ENCODE measurements at regions not wholly inside any gene's neighbourhood (a gene's known extent, or its start where the extent isn't known, plus 50 kb on each side); places are given as distances from the start of the nearest gene placed in this dataset.

DNA sequence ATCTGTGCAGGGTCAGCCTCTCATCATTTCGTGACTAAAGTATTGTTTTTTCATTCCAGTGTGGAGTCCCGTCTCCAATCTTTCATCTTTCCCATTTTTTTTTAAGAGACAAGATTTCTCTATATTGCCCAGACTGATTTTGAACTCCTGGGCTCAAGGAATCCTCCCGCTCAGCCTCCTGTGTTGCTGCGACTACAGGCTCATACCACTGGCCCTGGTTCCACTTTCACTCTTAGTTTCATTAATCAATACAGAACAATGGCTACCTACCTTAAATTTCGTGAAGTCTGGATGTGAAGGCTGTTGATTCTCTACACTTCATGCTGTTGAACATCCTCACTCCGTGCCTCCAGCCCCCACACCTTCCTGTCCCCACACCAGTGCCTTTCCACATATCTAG, 97.7 kb upstream of the GREM2 start:
- no peak for DNase-seq (ENCODE audit: low read depth)
- no peak for TF ChIP-seq CTCF (conservative IDR thresholded peaks at IDR 0.05; ENCODE audit: low read depth, low read length)

GRCh38 chr1:240706150-240706935, 94.4 kb upstream of the GREM2 start:
- TF ChIP-seq CTCF (conservative IDR thresholded peaks at IDR 0.05; ENCODE audit: low read depth, low read length): no peak
- no peak overlapping the region for H3K4me3 ChIP-seq (ENCODE audit: low read depth, low read length)
- no peak for DNase-seq (ENCODE audit: low read depth)

More for the DNA sequence above, 97.7 kb upstream of the GREM2 start:
- H3K4me3 ChIP-seq (ENCODE audit: low read depth, low read length): no peak overlapping the region

- no peak overlapping the region for H3K4me3 ChIP-seq (ENCODE audit: low read depth, low read length)
- no peak for DNase-seq (ENCODE audit: low read depth)
- no peak for TF ChIP-seq CTCF (conservative IDR thresholded peaks at IDR 0.05; ENCODE audit: low read depth, low read length)
These were observed 93.6 kb upstream of the GREM2 start for GRCh38 chr1:240705579-240705978.

DNA sequence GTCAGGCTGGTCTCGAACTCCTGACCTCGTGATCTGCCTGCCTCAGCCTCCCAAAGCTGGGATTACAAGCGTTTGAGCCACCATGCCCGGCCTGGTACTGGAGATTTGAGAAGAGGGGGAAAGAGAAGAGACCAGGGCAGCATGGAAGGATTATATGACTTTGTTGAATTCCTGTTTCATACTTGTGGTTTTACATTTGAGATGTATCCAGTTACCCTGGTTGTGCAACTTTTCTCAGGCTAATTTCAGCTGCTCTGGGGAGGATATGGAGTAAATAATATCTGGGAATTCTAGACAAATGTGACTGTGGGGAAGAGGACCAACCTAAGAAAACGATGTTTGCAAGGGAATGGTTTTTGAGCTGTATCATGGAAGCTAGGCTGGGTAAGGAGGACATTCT, 89.5 kb upstream of the GREM2 start:
- no peak for DNase-seq (ENCODE audit: low read depth)
- H3K4me3 ChIP-seq (ENCODE audit: low read depth, low read length): no peak overlapping the region
- no peak for TF ChIP-seq CTCF (conservative IDR thresholded peaks at IDR 0.05; ENCODE audit: low read depth, low read length)

- DNase-seq (ENCODE audit: low read depth): no peak
- no peak for TF ChIP-seq CTCF (conservative IDR thresholded peaks at IDR 0.05; ENCODE audit: low read depth, low read length)
- H3K4me3 ChIP-seq (ENCODE audit: low read depth, low read length): no peak overlapping the region
These were observed 83.5 kb upstream of the GREM2 start for GRCh38 chr1:240695416-240695815.

GRCh38 chr1:240693844-240694243, 81.9 kb upstream of the GREM2 start:
- no peak overlapping the region for H3K4me3 ChIP-seq (ENCODE audit: low read depth, low read length)
- no peak for DNase-seq (ENCODE audit: low read depth)
- no peak for TF ChIP-seq CTCF (conservative IDR thresholded peaks at IDR 0.05; ENCODE audit: low read depth, low read length)

- no peak overlapping the region for H3K4me3 ChIP-seq (ENCODE audit: low read depth, low read length)
- no peak for TF ChIP-seq CTCF (conservative IDR thresholded peaks at IDR 0.05; ENCODE audit: low read depth, low read length)
- no peak for DNase-seq (ENCODE audit: low read depth)
These were observed 81.1 kb upstream of the GREM2 start for GRCh38 chr1:240693036-240693435.

All from epithelial cell of proximal tubule (primary cell).